NCI-H460 (cell line): ENCODE measurements at regions not wholly inside any gene's neighbourhood (a gene's known extent, or its start where the extent isn't known, plus 50 kb on each side); places are given as distances from the start of the nearest gene placed in this dataset.
"Not testable (repeated sequence)": the region's sequence is repeated elsewhere in the genome, so short reads cannot be mapped to it uniquely, and the experiment has no call there.

Experiments used
- DNase-seq: peaks from one replicate; pipeline ENCODE4 v3.0.0-alpha.2; 2016; ENCODE audit warnings: low read depth; ENCODE audit errors: extremely low read depth

GRCh38 chr22:26840770-26841169, 183.4 kb downstream of the MIAT start:
- not testable (repeated sequence) for DNase-seq

- DNase-seq, result no peak
Measured at GRCh38 chr22:26842103-26842502, 184.7 kb downstream of the MIAT start.

- DNase-seq, result no peak
Measured at GRCh38 chr22:26845021-26845743, 187.8 kb downstream of the MIAT start.

GRCh38 chr22:26846076-26846475, 188.7 kb downstream of the MIAT start:
- no peak for DNase-seq

- DNase-seq, result no peak
Measured at GRCh38 chr22:26846645-26847044, 189.3 kb downstream of the MIAT start.

- no peak for DNase-seq
Measured at GRCh38 chr22:26847046-26847445, 189.7 kb downstream of the MIAT start.

GRCh38 chr22:26847816-26848215, 190.4 kb downstream of the MIAT start:
- DNase-seq, result no peak

GRCh38 chr22:26848244-26848920, 191.0 kb downstream of the MIAT start:
- no peak for DNase-seq

GRCh38 chr22:26849575-26849974, 192.2 kb downstream of the MIAT start:
- no peak for DNase-seq

- no peak for DNase-seq
Measured at GRCh38 chr22:26851125-26851524, 193.7 kb downstream of the MIAT start.

- DNase-seq, result no peak
Measured at GRCh38 chr22:26852176-26852575, 194.8 kb downstream of the MIAT start.

- DNase-seq, result no peak
Measured at GRCh38 chr22:26853071-26853470, 195.7 kb downstream of the MIAT start.

GRCh38 chr22:26853495-26853894, 196.1 kb downstream of the MIAT start:
- DNase-seq, result no peak

- no peak for DNase-seq
Measured at GRCh38 chr22:26857169-26857568, 199.8 kb downstream of the MIAT start.

- no peak for DNase-seq
Measured at GRCh38 chr22:26860301-26860700, 202.9 kb downstream of the MIAT start.

GRCh38 chr22:26865021-26865420, 207.6 kb downstream of the MIAT start:
- DNase-seq, result no peak

GRCh38 chr22:26883393-26883792, 226.0 kb downstream of the MIAT start:
- no peak for DNase-seq

GRCh38 chr22:26884921-26885320, 227.5 kb downstream of the MIAT start:
- no peak for DNase-seq

- no peak for DNase-seq
Measured at GRCh38 chr22:26885441-26886261, 228.3 kb downstream of the MIAT start.

GRCh38 chr22:26887456-26887855, 230.1 kb downstream of the MIAT start:
- DNase-seq, result no peak

GRCh38 chr22:26887916-26888315, 230.5 kb downstream of the MIAT start:
- DNase-seq, result no peak

- no peak for DNase-seq
Measured at GRCh38 chr22:26888887-26889286, 231.5 kb downstream of the MIAT start.
